ENCODE measurements at regions not wholly inside any gene's neighbourhood (a gene's known extent, or its start where the extent isn't known, plus 50 kb on each side); places are given as distances from the start of the nearest gene placed in this dataset.
"Not testable (repeated sequence)": the region's sequence is repeated elsewhere in the genome, so short reads cannot be mapped to it uniquely, and the experiment has no call there.

DNA sequence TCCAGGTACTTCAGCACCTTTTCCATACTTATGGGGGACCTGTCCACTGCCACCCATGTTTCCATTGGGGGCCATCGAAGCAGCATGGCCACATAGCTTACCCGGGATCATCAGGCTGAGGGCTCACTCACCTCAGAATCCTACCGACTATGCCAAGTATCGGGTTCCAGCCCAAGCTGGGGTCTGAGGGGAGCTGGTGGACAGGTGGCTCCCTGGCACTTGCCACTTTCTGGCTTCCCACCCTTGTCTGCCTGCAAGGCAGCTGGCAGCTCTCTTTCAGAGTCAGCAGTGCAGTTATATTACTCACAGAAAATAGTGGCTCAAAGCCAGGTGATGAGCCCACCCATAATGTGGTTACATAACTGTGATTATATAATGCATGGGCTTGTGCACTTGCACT lies 1153.8 kb downstream of the STIM2 start:
- CTCF ChIA-PET = no interaction called here
- POLR2A ChIA-PET = no interaction called here
- TF ChIP-seq CTCF (IDR thresholded peaks at IDR 0.05; ENCODE audit: control extremely low read depth, extremely low read depth, low read depth, missing control alignments) = no peak
- no peak for DNase-seq (ENCODE audit: extremely low spot score)

DNA sequence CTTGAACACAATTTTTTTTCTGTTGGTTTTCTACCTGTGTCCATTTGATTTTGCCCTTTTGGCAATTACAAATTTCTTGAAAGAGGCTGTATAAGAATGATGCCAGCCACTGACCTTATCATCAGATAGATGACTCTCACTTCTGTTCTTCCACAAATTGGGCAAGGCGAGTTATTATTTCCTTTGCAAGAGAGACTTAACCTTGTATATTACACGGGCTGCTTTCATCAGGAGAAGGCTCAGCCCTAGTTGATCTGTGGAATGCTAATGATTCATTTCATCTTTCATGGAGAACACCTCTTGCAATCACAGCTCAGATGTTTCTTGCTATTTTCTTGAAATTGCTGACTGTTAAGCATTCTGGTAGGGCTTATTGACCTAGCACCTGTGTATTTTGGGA lies 1155.4 kb downstream of the STIM2 start:
- DNase-seq (ENCODE audit: extremely low spot score) = no peak
- no peak for TF ChIP-seq CTCF (IDR thresholded peaks at IDR 0.05; ENCODE audit: control extremely low read depth, extremely low read depth, low read depth, missing control alignments)
- ChIA-PET POLR2A (no interaction called here), CTCF (interaction anchor here (1.1 kb wide), 1 partner anchor 9 kb away, joined by 4 read pairs; no protein-coding TSS in a partner anchor)

DNA sequence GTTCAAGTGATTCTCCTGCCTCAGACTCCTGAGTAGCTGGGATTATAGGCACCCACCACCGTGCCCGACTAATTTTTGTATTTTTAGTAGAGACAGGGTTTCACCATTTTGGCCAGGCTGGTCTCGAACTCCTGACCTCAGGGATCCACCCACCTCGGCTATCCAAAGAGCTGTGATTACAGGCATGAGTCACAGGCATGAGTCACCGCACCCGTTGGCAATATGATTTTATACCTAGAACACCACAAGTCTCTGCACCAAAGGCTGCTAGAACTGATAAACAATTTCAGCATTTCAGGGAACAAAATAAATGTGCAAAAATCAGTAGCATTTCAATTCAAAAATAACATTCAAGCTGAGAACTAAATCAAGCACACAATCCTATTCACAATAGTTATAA lies 1177.6 kb downstream of the STIM2 start:
- CTCF ChIA-PET; POLR2A ChIA-PET; DNase-seq (ENCODE audit: extremely low spot score): not testable (repeated sequence)

- ChIA-PET POLR2A (no interaction called here), CTCF (no interaction called here)
- TF ChIP-seq CTCF (IDR thresholded peaks at IDR 0.05; ENCODE audit: control extremely low read depth, extremely low read depth, low read depth, missing control alignments) = no peak
- DNase-seq (ENCODE audit: extremely low spot score) = no peak
Observed at GRCh38 chr4:28062562-28062961, 1201.9 kb downstream of the STIM2 start.

- ChIA-PET POLR2A (no interaction called here), CTCF (no interaction called here)
- no peak for TF ChIP-seq CTCF (IDR thresholded peaks at IDR 0.05; ENCODE audit: control extremely low read depth, extremely low read depth, low read depth, missing control alignments)
- no peak for DNase-seq (ENCODE audit: extremely low spot score)
Observed at GRCh38 chr4:28073860-28074555, 1213.4 kb downstream of the STIM2 start.

GRCh38 chr4:28075401-28075956 lies 1214.8 kb downstream of the STIM2 start:
- ChIA-PET CTCF (no interaction called here), POLR2A (no interaction called here)
- no peak for TF ChIP-seq CTCF (IDR thresholded peaks at IDR 0.05; ENCODE audit: control extremely low read depth, extremely low read depth, low read depth, missing control alignments)
- DNase-seq (ENCODE audit: extremely low spot score) = no peak

GRCh38 chr4:28077203-28077602 lies 1216.6 kb downstream of the STIM2 start:
- POLR2A ChIA-PET; DNase-seq (ENCODE audit: extremely low spot score); CTCF ChIA-PET: not testable (repeated sequence)
